Renal cortex interstitium (tissue), 11 donors: ENCODE measurements at regions not wholly inside any gene's neighbourhood (a gene's known extent, or its start where the extent isn't known, plus 50 kb on each side); places are given as distances from the start of the nearest gene placed in this dataset.
A peak's percentile ranks its signal among the peaks of the same experiment; 100 is the strongest.

Experiments used
- DNase-seq, 11 donors: peaks; one replicate each; pipeline ENCODE4 v3.0.0-alpha.2; 2013; ENCODE audit warnings: low read depth in 9 of 11, low spot score in 4 of 11; ENCODE audit errors: extremely low read depth in 1 of 11

DNA sequence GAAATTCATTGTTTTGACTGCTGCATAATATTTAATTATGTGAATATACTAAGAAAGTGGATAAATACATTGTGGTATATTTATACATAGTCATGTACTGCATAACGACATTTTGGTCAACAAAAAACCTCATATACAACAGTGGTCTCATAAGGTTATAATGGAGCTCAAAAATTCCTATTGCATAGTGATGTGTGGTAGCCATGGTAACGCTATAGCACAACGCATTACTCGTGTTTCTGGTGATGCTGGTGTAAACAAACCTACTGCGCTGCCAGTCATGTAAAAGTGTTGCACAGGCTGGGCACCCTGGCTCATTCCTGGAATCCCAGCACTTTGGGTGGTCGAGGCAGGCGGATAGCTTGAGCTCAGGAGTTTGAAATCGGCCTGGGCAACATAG is 52.6 kb upstream of the NHLH2 start:
- no peak for DNase-seq

DNA sequence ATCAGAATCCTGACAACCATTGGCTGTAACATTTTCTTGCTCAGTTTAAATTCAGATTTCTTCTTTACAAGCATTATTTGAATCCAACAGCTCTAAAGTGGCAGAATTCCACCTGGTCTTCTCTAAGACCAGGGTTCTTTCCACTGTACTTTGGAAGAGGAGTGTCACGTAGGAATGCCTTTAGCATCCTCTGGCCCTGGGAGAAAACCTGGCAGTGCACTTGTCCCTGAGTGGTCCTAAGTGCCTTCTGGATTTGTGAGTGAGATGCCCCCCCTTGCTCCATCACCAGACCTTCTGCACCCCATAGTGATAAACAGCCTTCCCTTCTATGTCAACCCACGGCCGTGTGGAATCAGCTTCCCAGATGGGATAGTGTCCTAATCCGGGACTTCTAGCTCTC is 57.1 kb upstream of the NHLH2 start:
- DNase-seq = no peak

- DNase-seq = no peak
Measured at GRCh38 chr1:115900856-115901255, 59.9 kb upstream of the NHLH2 start.

GRCh38 chr1:115906627-115907026 is 65.7 kb upstream of the NHLH2 start:
- DNase-seq = peak in 3 of 11 donors; percentile 9 to 21 (median 9)

GRCh38 chr1:115907092-115907491 is 66.2 kb upstream of the NHLH2 start:
- DNase-seq = no peak

DNA sequence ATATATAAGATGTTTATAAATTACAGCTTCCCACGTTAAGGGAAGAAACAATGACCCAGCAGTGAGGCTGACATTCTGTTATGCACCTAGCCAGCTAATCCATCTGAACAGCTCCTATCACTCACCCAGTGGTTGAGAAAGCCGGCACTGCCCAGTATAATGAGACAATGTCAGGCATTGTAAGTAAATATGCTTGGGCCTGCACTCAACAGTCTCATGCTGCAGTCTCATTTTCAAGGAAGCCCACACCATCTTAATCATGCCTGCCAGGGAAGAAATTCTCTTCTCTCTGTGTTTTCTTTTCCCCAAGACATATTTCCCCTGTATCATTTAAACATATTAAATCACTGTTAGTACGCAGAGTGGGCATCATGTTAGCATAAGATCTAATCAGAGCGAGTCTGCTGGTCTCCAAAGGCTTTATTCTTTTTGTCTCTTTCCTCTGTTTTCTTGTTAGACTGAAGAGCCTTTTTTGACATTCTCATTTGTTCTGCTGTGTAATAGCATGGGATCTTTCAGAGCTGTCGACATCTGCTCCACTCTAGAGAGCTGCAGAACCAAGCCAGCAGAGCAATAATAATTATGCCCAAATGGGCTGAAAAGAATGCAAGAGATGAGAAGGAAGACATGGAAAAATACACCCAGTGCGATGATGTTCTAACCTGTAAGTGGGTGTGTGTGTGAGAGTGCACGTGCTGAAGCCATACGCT is 67.6 kb upstream of the SLC22A15 start:
- DNase-seq = no peak

DNA sequence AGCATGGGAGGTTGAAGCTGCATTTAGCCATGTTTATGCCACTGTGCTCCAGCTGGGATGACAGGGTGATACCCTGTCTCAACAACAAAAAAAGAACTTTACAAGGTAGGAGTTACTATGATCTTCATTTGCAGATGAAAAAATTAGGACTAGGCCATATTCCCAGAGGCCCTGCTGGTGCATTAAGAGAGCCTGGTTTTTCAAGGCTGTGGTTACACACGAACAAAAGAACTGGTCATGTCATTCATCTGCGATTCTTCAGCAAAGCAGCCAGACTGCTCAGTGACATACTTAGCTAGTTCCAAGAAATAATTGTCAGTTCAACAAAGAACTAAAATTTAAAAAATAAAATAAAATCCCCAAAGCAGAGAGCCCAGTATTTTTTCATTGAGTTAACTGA is 66.1 kb upstream of the SLC22A15 start:
- no peak for DNase-seq

DNA sequence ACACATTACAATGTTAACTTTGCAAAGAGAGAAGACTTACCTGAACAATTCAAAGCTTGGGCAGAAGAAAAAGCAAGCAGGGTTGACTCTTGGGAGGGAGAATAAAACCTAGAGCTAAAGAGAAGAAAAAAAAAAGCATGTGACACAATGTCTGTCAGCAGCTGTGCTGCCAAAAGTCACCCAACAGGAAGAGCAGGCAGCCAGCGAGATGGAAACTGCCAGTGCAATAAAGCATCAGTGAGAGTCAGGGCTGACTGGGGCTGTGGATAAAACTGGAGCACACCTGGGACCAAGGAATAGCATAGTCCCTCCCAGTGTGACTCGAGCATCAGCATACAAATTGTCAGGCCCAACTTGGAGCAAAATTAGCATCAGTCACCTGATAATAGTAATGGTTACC is 65.0 kb upstream of the SLC22A15 start:
- peak in 8 of 11 donors; percentile 7 to 26 (median 16) for DNase-seq

DNA sequence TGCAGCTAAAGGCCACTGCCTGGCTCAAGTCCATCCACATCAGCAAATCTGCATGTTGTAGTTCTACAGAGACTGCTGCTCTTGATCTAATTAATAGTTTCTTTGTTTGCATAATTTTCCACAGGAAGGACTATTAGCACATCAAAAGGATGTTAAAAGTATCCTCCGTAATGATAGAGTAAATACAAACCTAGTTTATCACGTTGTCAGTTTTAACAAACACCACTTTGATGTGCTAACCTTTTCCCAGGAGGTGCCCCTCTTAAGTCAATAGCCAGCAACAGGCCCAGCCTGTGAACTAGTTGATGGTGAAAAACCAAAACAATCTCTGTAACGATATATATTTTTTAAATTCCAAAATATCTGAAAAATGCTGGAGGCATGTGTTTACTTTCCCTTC is 64.2 kb upstream of the SLC22A15 start:
- no peak for DNase-seq

- DNase-seq = no peak
Measured at GRCh38 chr1:115922801-115923200, 53.5 kb upstream of the SLC22A15 start.

GRCh38 chr1:115924770-115925169 is 51.5 kb upstream of the SLC22A15 start:
- no peak for DNase-seq

- no peak for DNase-seq
Measured at GRCh38 chr1:115925467-115925866, 50.8 kb upstream of the SLC22A15 start.
